ENCODE measurements at regions not wholly inside any gene's neighbourhood (a gene's known extent, or its start where the extent isn't known, plus 50 kb on each side); places are given as distances from the start of the nearest gene placed in this dataset.
"Not testable (repeated sequence)": the region's sequence is repeated elsewhere in the genome, so short reads cannot be mapped to it uniquely, and the experiment has no call there.

DNA sequence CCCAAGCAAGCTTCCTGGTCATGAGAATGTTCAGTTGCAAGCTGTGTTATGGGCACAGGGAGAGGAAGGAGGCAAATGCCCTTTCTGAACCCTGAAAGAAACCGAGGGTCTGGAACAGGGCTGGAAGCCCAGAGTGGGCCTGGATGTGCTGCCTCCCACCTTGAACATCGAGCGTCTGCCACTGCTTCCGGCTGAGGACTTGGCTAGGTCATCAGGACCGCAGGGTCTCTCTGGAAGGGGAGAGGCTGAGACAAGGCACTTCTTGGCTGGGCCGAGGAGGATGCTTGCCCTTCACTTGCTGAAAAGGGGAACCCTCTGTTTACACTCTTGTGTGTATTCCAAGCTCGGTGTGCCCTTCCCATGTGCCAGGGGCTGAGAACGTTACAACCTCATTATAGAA, 168.0 kb upstream of the C1orf174 start:
- no peak for DNase-seq

GRCh38 chr1:4071653-4072052, 171.6 kb upstream of the C1orf174 start:
- peak; percentile 92 for DNase-seq

GRCh38 chr1:4072481-4073153, 172.5 kb upstream of the C1orf174 start:
- DNase-seq, result no peak

DNA sequence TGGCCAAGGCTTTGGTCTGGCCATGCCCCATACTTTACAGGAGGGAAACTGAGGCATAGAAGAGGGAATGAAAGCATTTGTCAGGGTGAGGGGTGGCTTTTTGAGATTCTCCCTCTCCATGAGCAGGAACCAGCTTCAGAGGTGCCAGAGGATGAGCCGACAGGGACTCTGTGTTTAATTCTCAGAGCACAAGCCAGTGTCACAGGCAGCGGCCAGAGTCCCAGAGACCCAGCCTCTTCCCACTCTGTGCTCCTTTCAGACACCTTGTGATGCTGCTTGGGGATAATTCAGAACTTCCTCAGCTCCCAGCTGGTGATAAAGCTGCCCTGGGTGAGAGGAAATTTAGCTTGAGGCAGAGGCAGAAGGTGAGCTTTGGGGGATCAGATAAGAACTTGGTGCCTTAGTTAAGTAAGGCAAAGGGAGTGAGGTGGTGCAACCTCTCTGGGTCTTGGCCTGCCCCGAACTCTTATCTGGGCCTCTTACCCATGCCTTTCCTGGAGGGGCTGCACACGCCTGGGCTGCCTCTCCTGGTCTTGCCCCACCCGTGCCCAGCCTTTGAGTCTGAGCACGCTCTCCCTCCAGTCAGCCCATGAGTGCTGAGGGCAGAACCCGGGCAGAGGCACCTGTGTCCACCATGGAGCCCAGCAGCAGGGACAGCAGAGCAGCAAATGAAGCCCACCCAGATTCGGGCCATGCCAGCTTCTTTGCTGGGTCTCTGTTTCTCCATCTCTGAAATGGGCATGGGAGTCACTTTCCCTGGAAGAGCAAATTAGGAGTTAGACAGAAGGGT, 175.6 kb upstream of the C1orf174 start:
- DNase-seq, result no peak

- no peak for DNase-seq
Measured at GRCh38 chr1:4076346-4076745, 176.3 kb upstream of the C1orf174 start.

DNA sequence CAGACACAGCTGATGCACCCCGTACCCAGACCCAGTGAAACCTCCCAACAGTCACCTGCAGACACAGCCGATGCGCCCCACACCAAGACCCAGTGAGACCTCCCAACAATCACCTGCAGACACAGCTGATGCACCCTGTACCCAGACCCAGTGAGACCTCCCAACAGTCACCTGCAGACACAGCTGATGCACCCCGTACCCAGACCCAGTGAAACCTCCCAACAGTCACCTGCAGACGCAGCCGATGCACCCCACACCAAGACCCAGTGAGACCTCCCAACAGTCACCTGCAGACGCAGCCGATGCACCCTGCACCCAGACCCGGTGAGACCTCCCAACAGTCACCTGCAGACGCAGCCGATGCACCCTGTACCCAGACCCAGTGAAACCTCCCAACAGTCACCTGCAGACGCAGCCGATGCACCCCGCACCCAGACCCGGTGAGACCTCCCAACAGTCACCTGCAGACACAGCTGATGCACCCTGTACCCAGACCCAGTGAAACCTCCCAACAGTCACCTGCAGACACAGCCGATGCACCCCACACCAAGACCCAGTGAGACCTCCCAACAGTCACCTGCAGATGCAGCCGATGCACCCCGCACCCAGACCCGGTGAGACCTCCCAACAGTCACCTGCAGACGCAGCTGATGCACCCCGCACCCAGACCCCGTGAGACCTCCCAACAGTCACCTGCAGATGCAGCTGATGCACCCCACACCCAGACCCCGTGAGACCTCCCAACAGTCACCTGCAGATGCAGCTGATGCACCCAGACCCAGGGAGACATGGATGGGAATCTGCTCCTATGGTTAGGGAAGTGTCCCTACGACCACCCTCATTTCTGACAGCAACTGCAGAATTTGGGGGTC, 178.3 kb upstream of the C1orf174 start:
- not testable (repeated sequence) for DNase-seq

DNA sequence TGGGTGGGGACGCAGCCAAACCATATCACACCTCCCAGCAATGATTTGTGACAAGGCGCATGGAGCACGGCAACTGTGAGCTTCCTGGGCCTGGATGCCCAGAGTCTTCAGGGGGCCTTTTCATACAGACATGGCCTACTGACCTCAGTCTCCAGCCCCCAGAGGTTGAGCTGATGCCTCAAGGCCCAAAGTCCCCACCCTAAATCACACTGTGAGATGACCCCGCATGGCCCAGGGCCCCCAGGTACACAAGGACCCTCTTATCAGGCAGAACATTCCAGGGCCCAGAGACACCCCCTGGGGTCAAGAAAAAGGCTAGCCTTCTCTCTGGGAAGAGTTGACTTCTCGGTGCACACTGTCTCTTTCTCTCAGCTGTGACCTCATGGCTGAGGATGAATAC, 179.7 kb upstream of the C1orf174 start:
- DNase-seq, result no peak

DNA sequence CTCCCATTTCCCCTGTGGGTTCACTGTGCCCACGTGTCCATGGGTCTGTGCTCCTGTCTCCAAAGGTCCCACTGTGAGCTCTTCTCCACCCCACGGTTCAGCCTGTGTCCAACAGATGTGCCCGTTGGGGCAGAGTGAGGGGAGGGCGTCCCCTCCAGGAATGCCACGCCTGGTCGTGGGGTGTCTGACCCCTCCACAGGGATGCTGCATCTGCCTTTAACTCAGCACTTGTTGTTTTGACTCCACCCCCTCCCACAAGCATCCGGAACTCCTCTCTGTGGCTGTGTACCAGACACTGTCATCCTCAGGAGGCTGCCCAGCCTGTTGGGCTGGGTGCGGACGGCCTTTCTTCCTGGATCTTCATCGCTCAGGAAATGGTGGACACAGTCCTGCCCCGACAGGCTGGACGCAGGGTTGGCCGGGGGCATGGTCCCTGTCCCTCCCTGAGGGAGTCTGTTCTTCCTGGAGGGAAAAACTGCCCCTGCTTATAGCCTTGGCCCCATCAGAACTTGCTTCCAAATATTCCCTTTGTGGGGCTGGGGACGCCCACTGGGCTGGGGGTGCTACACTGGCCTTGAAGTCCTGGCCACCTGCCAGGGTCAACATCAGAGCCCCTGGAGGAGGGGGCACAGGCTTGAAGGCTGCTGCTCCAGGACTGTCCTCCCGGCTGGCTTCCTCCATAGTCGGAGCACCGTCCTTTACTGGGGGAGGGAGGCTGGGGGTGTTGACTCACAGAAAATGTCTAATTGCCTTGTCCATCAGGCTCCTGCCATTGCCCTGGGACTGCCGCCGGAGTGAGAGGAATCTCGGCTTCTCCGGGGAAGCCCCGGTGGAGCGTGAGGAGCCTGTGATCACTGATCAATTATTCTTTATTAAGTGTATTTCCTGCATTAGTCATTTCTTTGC, 182.0 kb upstream of the C1orf174 start:
- DNase-seq, result no peak

- DNase-seq, result no peak
Measured at GRCh38 chr1:4083231-4084047, 183.4 kb upstream of the C1orf174 start.

- no peak for DNase-seq
Measured at GRCh38 chr1:4084048-4084431, 184.0 kb upstream of the C1orf174 start.

GRCh38 chr1:4084446-4084845, 184.4 kb upstream of the C1orf174 start:
- DNase-seq, result no peak

GRCh38 chr1:4084896-4085295, 184.8 kb upstream of the C1orf174 start:
- no peak for DNase-seq

DNA sequence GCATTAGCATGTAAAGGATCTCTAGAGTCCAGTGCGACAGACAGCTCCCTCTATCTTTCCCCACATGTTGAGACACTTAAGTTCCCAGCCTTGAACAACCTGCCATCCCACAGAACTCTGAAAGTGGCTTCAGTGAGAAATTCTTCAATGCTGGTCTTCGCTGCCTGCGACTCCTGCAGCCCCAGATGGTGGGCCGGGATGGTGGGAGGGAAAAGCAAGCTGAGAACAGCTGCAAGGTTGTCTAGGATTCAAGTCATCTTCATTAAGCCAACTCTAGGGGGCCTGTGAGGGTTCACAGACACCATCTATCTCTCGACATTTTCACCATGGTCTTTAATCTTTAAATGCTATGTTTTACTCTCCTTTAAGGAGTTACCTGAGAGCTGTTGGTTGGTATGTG, 185.5 kb upstream of the C1orf174 start:
- no peak for DNase-seq

DNA sequence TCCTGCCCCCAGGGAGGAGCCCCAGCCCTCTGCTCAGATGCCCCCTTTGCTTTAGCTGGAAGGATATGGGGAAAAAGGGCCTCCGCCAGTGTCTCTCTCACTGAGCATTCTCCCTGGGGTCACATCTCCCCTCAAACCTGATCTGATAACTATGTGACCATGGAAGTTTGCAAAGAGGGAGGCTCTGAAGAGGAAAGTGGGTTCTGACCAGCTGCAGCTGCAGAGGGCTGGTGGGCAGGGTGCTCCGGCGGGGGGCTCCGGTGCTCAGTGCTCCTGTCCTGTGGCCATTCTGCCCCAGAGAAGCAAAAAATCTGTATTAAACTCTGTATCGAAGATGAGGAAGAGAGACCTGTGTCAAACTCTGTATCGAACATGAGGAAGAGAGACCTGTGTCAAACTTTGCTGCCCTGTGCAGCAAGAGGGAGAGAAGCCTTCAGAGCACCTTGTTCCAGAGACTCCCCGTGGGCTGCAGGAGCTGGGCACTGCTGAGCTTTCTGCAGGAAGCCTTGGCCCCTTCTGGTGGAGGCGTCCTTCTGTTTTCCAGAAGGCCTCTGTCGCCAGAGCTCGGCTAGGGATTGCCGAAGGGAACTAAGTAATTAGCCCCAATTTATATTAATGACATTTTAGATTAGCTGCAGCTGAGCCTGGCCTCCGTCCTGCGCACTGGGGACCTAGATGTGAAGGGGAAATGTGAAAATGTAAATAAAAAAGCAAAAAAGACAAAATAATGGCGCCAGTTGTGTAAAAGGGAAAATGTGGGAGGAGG, 186.2 kb upstream of the C1orf174 start:
- DNase-seq, result no peak

DNA sequence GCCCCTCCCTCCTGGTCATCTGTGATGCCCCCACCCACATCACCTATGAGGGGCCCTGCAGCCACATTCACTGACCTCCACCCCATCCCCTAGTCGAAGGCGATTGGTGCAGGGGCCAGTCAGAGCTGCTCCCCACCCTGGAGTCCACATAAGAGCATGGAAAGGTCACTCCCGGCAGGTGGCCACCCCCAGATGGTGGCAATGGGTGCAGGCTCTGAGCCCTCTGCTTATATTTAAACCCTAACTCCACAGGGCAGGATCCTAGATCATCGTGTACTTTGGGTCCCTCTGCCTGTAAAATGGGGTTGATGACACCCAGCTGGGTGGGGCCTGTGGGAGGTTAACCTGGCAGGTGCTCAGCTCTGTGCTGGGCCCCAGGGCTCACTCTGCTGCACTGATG, 186.8 kb upstream of the C1orf174 start:
- no peak for DNase-seq

- no peak for DNase-seq
Measured at GRCh38 chr1:4087530-4088420, 187.7 kb upstream of the C1orf174 start.

- no peak for DNase-seq
Measured at GRCh38 chr1:4088676-4089075, 188.6 kb upstream of the C1orf174 start.

GRCh38 chr1:4089421-4090175, 189.5 kb upstream of the C1orf174 start:
- DNase-seq, result no peak

GRCh38 chr1:4090556-4090955, 190.5 kb upstream of the C1orf174 start:
- DNase-seq, result no peak
